ENCODE measurements at regions not wholly inside any gene's neighbourhood (a gene's known extent, or its start where the extent isn't known, plus 50 kb on each side); places are given as distances from the start of the nearest gene placed in this dataset. TPM values are rescaled to one million over a fixed set of nuclear protein-coding genes. Genes with fewer than 3 reads are reported as not detected.

GRCh38 chrX:10106806-10107205, 50.0 kb upstream of the CLCN4 start:
- H3K4me1 ChIP-seq, result no peaks in the 10 kb centered on the region
- H3K27ac Mint-ChIP-seq, result no peak overlapping the region
- DNase-seq (ENCODE audit: low spot score), result no peak
- H3K4me3 ChIP-seq, result no peak overlapping the region
- H3K79me2 ChIP-seq (ENCODE audit: low read depth), result no peaks in the 10 kb centered on the region
- H3K4me1 Mint-ChIP-seq, result peaks cover 15% of the 10 kb centered on the region
- no peaks in the 10 kb centered on the region for H4K20me1 ChIP-seq (ENCODE audit: low read depth)
- TF ChIP-seq CTCF (IDR thresholded peaks at IDR 0.05) (no peak), EZH2 (IDR thresholded peaks at IDR 0.05) (no peak)
- H3K27ac ChIP-seq, result no peak overlapping the region
- no peaks in the 10 kb centered on the region for H3K9me3 ChIP-seq (ENCODE audit: low read depth)
- H3K27me3 ChIP-seq, result no peaks in the 10 kb centered on the region
- no peak overlapping the region for H2AFZ ChIP-seq (replicated peaks)
- no peaks in the 10 kb centered on the region for H3K27me3 Mint-ChIP-seq (ENCODE audit: insufficient read depth, low read depth)
- no peak overlapping the region for H3K4me3 Mint-ChIP-seq
- no peaks in the 10 kb centered on the region for H3F3A ChIP-seq (ENCODE audit: low read depth)
- H3K36me3 ChIP-seq, result no peaks in the 10 kb centered on the region
- no peak overlapping the region for H3K9ac ChIP-seq
- peaks cover 33% of the 10 kb centered on the region for H3K36me3 Mint-ChIP-seq
- no peak overlapping the region for H3K4me2 ChIP-seq
- peaks cover 19% of the 10 kb centered on the region for H3K9me3 Mint-ChIP-seq

Small RNA genes in the stretch of these regions (small RNA-seq; reads per million reads assigned to genes)
- not detected for gene RF00019
